GM18511 (cell line): ENCODE measurements at regions not wholly inside any gene's neighbourhood (a gene's known extent, or its start where the extent isn't known, plus 50 kb on each side); places are given as distances from the start of the nearest gene placed in this dataset.
"Not testable (repeated sequence)": the region's sequence is repeated elsewhere in the genome, so short reads cannot be mapped to it uniquely, and the experiment has no call there.

Experiments
- ATAC-seq: cut with Tn5 transposase; IDR thresholded peaks from one replicate; pipeline ENCODE4 v1.9.1; 2021; ENCODE audit warnings: mild to moderate bottlenecking, moderate library complexity; ENCODE audit not compliant: unreplicated experiment

DNA sequence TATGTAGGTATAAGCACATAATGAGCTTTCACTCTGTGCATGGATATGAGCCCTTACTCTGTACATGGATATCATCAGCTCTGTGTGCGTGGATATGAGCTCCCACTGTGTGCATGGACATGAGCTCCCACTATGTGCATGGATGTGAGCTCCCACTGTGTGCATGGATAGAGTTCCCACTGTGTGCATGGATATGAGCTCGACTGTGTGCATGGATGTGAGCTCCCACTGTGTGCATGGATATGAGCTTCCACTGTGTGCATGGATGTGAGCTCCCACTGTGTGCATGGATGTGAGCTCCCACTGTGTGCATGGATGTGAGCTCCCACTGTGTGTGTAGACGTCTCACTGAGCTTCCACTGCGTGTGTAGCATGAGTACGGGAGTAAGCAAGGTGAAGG is 149.3 kb upstream of the ALKAL2 start:
- no peak for ATAC-seq

- no peak for ATAC-seq
Observed at GRCh38 chr2:436205-436604, 148.3 kb upstream of the ALKAL2 start.

DNA sequence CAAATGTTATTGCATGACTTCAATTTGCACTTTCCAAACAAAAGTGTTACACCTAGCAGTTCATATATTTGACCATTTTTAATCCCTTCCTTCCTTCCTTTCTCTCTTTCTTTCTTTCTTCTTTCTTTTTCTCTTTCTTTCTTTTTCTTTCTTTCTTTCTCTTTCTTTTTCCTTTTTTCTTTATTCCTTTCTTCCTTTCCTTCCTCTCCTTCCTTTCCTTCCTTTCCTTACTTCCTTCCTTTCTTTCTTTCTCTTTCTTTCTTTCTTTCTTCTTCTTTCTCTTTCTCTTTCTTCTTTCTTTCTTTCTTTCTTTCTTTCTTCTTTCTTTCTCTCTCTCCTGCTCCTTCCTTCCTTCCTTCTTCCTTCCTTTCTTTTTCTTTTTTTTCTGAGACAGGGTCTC is 146.7 kb upstream of the ALKAL2 start:
- no peak for ATAC-seq

GRCh38 chr2:433216-433615 is 145.3 kb upstream of the ALKAL2 start:
- no peak for ATAC-seq

DNA sequence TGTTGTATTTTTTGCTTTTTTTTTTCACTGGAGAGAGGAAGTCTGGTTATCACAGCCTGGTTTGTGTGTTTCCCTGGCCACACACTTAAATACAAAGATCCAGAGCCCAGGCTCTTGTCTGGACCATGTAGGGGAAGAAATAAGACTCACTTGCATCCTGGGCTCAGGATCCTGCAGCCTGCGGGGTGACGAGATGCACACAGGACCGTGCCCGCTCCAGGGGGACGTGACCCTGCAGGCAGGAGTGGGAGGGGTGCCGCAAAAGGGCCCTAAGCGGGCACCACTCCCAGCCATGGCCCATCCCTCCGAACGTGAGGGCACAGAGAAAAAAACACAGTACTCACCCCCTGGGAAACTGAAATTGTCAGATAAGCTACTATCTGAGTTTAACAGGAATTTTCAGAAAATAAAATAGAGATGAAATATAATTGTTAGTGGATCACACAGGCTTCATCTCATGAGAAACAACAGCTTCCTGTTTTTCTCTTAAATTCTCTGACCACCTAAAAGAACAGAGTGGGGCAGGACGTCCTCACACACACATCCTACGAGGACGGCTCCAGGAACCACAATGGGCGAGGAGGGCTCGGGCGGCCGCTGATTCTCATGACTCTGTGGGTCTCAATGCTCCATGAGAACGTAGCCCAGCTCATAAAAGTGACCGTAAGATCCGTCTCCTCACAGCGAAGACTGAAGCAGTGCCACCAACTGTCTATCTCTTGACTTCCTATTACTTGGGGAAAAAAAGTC is 142.6 kb upstream of the ALKAL2 start:
- ATAC-seq = no peak

DNA sequence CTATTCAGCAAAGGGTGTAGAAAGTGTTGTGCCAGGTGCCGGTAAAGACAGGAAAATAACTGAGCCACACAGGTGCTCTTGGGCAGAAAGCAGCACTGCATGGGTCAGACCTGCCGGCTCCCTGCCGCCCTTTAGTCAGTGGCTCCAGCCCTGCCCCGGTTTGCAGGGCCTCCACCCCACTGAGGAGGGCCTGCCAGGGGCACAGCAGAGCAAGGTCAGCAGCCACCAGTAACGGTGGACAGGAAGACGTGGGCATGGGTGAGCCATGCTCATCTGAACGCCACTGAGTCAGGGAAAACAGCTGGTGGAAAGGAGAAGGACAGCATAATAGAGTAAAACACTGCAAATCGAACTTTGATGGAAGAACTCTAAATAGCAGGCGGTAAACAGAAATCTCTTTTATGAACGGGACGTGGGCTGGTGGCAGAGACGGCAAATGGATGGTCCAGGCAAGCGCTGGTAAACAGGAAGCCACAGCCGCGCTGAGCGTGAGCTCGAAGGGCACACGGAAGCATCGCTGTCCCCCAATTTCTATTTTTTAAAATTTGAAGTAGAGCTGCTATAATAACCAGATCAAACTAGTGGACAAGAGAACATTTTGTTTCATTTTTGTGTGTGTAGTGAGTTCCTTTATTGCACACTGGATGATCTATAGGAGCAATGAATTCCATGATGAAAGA is 141.8 kb upstream of the ALKAL2 start:
- ATAC-seq = no peak

DNA sequence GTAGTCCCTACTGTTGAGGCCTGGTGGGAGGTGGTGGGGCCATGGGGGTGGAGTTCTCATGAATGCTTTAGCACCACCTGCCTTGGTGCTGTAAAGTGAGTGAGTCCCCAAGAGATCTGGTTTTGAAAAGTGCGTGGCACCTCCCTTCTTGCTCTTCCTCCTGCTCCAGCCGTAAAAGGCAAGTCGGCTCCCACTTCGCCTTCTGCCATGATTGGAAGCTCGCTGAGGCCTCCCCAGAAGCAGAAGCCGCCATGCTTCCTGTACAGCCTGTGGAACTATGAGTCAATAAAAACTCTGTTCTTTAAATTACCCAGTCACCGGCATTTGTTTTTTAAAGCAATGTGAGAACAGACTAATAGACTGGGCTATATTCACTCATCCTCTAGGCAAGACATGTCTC is 141.3 kb upstream of the ALKAL2 start:
- ATAC-seq = no peak

DNA sequence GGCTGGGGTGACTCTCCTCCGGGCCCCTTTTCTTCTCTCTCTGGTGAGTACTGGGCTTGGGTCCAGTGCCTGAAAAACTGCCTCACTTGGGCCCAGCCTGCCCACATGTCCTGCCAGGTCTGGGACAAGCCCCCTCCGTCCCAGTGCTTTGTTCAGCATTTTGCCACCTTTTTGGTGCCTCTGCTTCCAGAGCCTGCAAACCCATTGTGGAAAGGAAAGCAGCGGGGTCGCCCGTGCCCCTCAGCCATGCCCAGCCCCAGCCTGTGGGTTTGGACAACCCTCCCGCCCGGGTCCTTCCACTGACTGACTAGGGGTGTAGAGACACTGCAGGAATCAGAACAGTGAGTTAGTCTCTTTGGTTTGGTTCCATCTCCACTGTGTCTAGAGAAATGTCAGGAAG is 140.7 kb upstream of the ALKAL2 start:
- no peak for ATAC-seq

DNA sequence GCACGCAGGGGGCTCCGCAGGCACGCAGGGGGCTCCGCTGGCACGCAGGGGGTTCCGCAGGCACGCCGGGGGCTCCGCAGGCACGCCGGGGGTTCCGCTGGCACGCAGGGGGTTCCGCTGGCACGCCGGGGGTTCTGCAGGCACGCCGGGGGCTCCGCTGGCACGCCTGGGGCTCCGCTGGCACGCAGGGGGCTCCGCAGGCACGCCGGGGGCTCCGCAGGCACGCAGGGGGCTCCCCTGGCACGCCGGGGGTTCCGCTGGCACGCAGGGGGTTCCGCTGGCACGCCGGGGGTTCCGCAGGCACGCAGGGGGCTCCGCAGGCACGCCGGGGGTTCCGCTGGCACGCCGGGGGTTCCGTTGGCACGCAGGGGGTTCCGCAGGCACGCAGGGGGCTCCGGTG is 138.8 kb upstream of the ALKAL2 start:
- ATAC-seq = not testable (repeated sequence)

- ATAC-seq = no peak
Observed at GRCh38 chr2:425947-426346, 138.1 kb upstream of the ALKAL2 start.

- no peak for ATAC-seq
Observed at GRCh38 chr2:425243-425642, 137.4 kb upstream of the ALKAL2 start.

DNA sequence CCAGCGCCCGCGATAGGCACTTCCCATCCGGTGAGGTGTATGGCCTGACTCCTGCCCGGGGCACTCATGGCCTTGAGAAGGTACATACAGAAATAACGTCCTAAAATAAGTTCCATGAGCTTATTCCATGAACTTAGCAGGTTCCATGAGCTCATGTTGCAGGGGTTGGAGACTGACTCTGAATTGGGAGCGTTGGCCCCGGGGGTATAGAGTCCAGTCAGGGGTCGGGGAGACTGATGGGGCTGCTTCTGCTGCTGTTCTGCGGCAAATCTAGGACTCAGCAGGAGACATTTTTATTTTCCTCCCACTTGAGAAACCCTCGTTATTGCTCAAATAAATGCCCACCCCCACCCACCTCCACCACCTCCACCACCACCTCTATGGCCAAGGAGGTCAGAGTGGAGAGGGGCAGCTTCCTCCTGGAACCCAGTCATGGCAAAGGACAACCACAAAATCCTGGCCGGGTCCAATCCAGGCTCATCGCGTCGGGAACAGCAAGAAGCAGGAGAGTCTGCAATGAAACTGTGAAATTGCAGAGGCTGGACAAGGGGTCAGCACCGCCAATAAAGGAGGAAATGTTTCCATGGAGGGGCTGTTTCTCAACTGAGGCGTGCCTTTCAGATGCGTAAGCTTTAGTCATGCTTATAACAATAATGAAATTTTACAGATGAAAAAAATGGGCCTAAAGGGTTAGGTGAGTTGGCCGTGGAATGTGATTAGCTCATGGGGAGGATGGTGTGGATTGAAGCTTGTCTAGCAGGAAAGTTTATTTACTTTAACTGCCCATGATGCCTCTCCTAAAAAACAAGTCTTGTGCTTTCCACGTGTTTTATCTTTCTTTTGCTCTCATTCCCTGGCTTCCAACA is 136.6 kb upstream of the ALKAL2 start:
- ATAC-seq = no peak

GRCh38 chr2:423479-423878 is 135.6 kb upstream of the ALKAL2 start:
- no peak for ATAC-seq

DNA sequence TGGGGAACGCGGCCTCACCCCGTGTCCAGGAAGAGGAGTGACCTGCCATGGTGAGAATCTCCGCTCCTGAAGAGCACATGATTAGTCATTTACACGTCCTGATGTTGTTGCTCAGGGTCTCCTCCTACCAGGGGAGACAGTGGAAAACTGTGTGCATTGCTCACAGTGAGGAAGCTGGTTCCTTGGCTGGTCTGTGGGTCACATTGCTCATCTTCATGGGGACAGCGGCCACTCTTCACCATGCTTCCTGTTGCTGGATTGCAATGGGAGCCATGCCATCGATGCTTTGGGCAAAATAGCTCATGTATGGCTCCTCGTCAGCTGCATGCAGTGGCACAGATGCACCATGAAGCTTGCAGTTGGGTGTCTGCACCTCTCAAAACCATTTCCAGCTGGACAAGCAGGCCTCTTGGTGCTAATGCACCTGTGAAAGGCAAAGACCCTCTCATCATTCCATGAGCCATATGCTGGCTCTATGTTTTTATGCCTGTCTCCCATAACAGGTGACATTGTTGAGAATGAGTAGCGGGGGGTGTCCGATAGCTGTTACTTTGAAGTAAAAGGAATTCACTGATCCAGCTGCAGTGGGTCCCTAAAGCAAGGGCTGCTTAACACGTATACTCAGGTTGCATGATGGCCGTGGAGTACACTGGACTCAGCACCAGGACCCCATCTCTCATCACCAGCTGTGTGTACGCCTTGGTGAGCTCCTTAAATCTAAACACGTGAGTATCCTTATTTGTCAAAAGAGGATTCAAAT is 135.0 kb upstream of the ALKAL2 start:
- ATAC-seq = no peak

GRCh38 chr2:421406-421805 is 133.5 kb upstream of the ALKAL2 start:
- no peak for ATAC-seq

GRCh38 chr2:419687-420317 is 131.9 kb upstream of the ALKAL2 start:
- no peak for ATAC-seq

GRCh38 chr2:417662-418061 is 129.8 kb upstream of the ALKAL2 start:
- ATAC-seq = no peak

DNA sequence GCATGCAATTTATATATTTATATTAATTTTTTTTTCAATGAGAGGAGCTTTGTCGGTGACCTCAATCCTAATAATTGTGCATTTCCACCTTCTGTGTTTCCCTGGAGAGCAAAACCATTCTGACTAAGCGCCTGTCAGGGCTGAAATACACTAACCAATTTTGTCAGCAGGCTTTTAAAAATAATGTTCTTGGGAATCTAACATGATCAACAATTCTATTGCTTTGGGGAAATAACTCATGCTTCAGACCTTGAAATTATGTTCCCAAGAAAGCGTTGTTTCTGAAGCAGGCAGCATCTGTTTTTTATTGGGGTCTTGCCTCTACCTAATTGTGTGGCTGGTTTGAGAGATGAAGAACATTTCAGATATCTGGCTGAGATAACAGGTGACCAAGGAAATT is 129.1 kb upstream of the ALKAL2 start:
- no peak for ATAC-seq

DNA sequence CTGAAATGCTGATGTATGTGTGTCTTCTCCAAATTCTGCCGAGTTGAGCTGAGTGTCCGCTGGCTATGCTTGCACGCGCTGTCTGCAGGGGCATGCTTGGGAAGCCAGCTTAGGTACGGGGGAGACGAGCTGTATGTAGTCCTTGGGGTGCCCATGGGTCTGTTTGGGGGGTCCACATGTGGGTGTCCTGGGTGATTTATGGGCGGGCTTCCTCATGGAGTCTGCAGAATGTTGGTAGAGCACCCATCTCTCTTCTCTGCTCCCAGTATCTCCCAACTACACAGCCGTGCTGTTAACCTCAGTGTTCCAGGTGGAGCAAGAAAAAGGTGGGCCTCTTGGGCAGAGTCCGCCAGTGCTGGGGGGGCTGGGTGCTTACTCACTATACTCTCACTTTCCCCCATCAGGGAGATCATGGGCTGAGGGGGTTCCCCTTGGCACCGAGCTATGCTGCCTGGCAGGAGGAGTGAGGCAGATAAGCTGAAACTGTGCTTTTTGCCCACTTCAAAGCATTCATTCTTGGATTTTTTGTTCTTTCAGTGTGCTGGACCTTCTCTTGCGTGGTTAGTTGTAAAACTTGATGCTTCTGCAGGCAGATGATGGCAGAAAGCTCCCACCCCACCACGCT is 128.2 kb upstream of the ALKAL2 start:
- ATAC-seq = no peak

GRCh38 chr2:409523-409922 is 121.6 kb upstream of the ALKAL2 start:
- no peak for ATAC-seq
